ENCODE measurements at regions not wholly inside any gene's neighbourhood (a gene's known extent, or its start where the extent isn't known, plus 50 kb on each side); places are given as distances from the start of the nearest gene placed in this dataset.

- TF ChIP-seq CHD2 (IDR thresholded peaks at IDR 0.05; ENCODE audit: low read length) = no peak
- no peak for TF ChIP-seq EGR1 (IDR thresholded peaks at IDR 0.05; ENCODE audit: borderline replicate concordance, low read depth, low read length)
- no peak for TF ChIP-seq RFX5 (IDR thresholded peaks at IDR 0.05; ENCODE audit: borderline replicate concordance, low read depth, low read length)
These were observed 87.8 kb downstream of the PRR15 start (continued) for GRCh38 chr7:29651477-29651876.
